GM12892 (cell line): ENCODE measurements at regions not wholly inside any gene's neighbourhood (a gene's known extent, or its start where the extent isn't known, plus 50 kb on each side); places are given as distances from the start of the nearest gene placed in this dataset.

ENCODE experiments used
- POLR2A ChIP-seq: IDR thresholded peaks from 2 replicates; pipeline ENCODE4 v1.6.1; 2011; ENCODE audit warnings: low read depth, low read length, control low read depth
- POLR2AphosphoS5 ChIP-seq: IDR thresholded peaks from 2 replicates; pipeline ENCODE4 v1.6.1; 2011; ENCODE audit warnings: low read depth, low read length, control low read depth
- TAF1 ChIP-seq: IDR thresholded peaks from 2 replicates; pipeline ENCODE4 v1.6.1; 2011; ENCODE audit warnings: low read depth, mild to moderate bottlenecking, control low read depth, low read length, borderline replicate concordance

- no peak for TF ChIP-seq POLR2AphosphoS5
- no peak for TF ChIP-seq POLR2A
- TF ChIP-seq TAF1: no peak
These were observed 76.3 kb downstream of the ZNF608 start for GRCh38 chr5:124669956-124670721.
